A673 (cell line): ENCODE measurements at regions not wholly inside any gene's neighbourhood (a gene's known extent, or its start where the extent isn't known, plus 50 kb on each side); places are given as distances from the start of the nearest gene placed in this dataset.

Source experiments
- EZH2 ChIP-seq: fragments of 200-600 bp; sonication (generic); IDR thresholded peaks from 2 replicates; pipeline ENCODE4 v1.6.1; 2017; ENCODE audit warnings: borderline replicate concordance, low read depth, mild to moderate bottlenecking, mixed read lengths, antibody characterized with exemption, low read length; ENCODE audit not compliant: poor library complexity, severe bottlenecking
- TF ChIP-seq, protein P1 (sequence below): fragments of 300-800, 200-600 bp; sonication (generic); conservative IDR thresholded peaks from 2 replicates; pipeline ENCODE4 v1.5.1; 2017; ENCODE audit warnings: low read depth, mild to moderate bottlenecking, antibody characterized with exemption, low read length, moderate library complexity, mixed read lengths

DNA sequence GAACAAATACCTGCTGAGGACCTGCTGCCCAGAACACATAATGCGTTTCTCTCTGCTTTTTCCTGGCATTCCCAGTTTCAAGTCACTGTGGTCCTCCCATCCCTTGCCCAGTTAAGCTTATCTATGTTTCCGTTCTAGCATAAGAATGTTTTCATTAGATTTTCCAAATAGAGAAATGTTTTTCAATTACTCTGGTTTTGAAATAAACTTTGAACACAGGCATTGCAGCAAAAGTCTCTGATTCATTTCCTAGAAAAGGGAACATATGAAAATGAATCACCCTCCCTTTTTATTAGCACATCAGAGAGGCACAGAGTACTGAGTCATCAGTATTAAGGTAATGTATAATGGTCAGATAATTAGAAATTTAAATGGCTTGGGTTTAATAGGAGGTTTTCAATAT is 201.1 kb upstream of the TMEM260 start:
- TF ChIP-seq, protein P1, sequence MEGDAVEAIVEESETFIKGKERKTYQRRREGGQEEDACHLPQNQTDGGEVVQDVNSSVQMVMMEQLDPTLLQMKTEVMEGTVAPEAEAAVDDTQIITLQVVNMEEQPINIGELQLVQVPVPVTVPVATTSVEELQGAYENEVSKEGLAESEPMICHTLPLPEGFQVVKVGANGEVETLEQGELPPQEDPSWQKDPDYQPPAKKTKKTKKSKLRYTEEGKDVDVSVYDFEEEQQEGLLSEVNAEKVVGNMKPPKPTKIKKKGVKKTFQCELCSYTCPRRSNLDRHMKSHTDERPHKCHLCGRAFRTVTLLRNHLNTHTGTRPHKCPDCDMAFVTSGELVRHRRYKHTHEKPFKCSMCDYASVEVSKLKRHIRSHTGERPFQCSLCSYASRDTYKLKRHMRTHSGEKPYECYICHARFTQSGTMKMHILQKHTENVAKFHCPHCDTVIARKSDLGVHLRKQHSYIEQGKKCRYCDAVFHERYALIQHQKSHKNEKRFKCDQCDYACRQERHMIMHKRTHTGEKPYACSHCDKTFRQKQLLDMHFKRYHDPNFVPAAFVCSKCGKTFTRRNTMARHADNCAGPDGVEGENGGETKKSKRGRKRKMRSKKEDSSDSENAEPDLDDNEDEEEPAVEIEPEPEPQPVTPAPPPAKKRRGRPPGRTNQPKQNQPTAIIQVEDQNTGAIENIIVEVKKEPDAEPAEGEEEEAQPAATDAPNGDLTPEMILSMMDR, result no peak
- TF ChIP-seq EZH2, result no peak
